Spleen (tissue), 11 donors: ENCODE measurements at regions not wholly inside any gene's neighbourhood (a gene's known extent, or its start where the extent isn't known, plus 50 kb on each side); places are given as distances from the start of the nearest gene placed in this dataset.

ENCODE experiments used
- DNase-seq: peaks from one replicate; pipeline ENCODE4 v3.0.0-alpha.2; 2020
- H3K27ac ChIP-seq, 8 donors: fragments of 200-600 bp; sonication (generic) in 7 of 8; 1 replicate in 4 of 8; 2 replicates in 4 of 8; pipeline versions ENCODE4 v1.5.0 to v1.8.0; 2016 to 2021; ENCODE audit warnings: inconsistent platforms in 4 of 8, mild to moderate bottlenecking in 4 of 8, moderate library complexity in 1 of 8
- H3K27me3 ChIP-seq, 7 donors: fragments of 200-600 bp; sonication (generic) in 6 of 7; replicated peaks in 1 of 7; 1 replicate in 4 of 7; 2 replicates in 3 of 7; pipeline versions ENCODE4 v1.5.0 to v1.8.0; 2016 to 2021; ENCODE audit warnings: inconsistent platforms in 3 of 7, mild to moderate bottlenecking in 1 of 7
- H3K36me3 ChIP-seq, 6 donors: fragments of 200-600 bp; sonication (generic) in 5 of 6; 1 replicate in 4 of 6; 2 replicates in 2 of 6; pipeline versions ENCODE4 v1.5.0 to v1.8.0; 2016 to 2021; ENCODE audit warnings: inconsistent platforms in 2 of 6
- H3K4me1 ChIP-seq, 6 donors: fragments of 200-600 bp; sonication (generic) in 5 of 6; 1 replicate in 3 of 6; 2 replicates in 3 of 6; pipeline versions ENCODE4 v1.5.0 to v1.8.0; 2016 to 2021; ENCODE audit warnings: inconsistent platforms in 3 of 6
- H3K4me3 ChIP-seq, 8 donors: fragments of 200-600 bp; sonication (generic) in 7 of 8; 1 replicate in 4 of 8; 2 replicates in 4 of 8; pipeline versions ENCODE4 v1.5.0 to v1.8.0; 2016 to 2021; ENCODE audit warnings: inconsistent platforms in 4 of 8, mild to moderate bottlenecking in 4 of 8, moderate library complexity in 2 of 8
- H3K9me3 ChIP-seq, 8 donors: fragments of 200-600 bp; sonication (generic) in 7 of 8; 1 replicate in 4 of 8; 2 replicates in 4 of 8; pipeline versions ENCODE4 v1.5.0 to v1.8.0; 2016 to 2021; ENCODE audit warnings: inconsistent platforms in 4 of 8
- POLR2A ChIP-seq, 3 donors: fragments of 450-650 bp; IDR thresholded peaks; one replicate each; pipeline ENCODE4 v1.5.1; 2017; ENCODE audit warnings: antibody characterized with exemption in 3 of 3, mild to moderate bottlenecking in 1 of 3
- POLR2AphosphoS5 ChIP-seq, 3 donors: sonication (generic); formaldehyde crosslinking; IDR thresholded peaks; one replicate each; pipeline ENCODE4 v1.5.1; 2017; ENCODE audit warnings: antibody characterized with exemption in 3 of 3
- WGBS, 5 donors: extraction: QIAGEN DNeasy Blood & Tissue Kit in 3 of 5; methylation state at CpG; one replicate each; pipeline versions ENCODE4 v1.1.5 to v1.1.7; 2013 to 2018; 5-methylcytosine and 5-hydroxymethylcytosine counted together
- intact Hi-C: fragments of 100-400 bp; cut with DNase I; formaldehyde crosslinking; loops from one replicate; pipeline ENCODE4 v1.15.0; 2023; ENCODE audit warnings: low total_unique reads
- TF ChIP-seq, protein P1 (sequence below), 11 experiments: fragments of 200-600 bp in 7 of 11; fragments of 450-650 bp in 4 of 11; sonication (generic) in 4 of 11; IDR thresholded peaks in 8 of 11; conservative IDR thresholded peaks in 3 of 11; 1 replicate in 7 of 11; 2 replicates in 4 of 11; pipeline versions ENCODE4 v1.4.0 to v1.8.0; 2016 to 2021; ENCODE audit warnings: antibody characterized with exemption in 11 of 11, inconsistent platforms in 4 of 11, mild to moderate bottlenecking in 1 of 11
- donor health status: healthy with polysubstance abuse.
- donor health status: DM: no; HTN: no; CAD: no; lungs with moderate emphysema.
- donor health status: DM: no; HTN: no; CAD: no.
- donor health status: Bipolar disorder and iron deficiency.
- donor health status: healthy.
- donor health status: DM: no; HTN: no; CAD: no.
- donor health status: DM: yes; HTN: yes; CAD: no.

DNA sequence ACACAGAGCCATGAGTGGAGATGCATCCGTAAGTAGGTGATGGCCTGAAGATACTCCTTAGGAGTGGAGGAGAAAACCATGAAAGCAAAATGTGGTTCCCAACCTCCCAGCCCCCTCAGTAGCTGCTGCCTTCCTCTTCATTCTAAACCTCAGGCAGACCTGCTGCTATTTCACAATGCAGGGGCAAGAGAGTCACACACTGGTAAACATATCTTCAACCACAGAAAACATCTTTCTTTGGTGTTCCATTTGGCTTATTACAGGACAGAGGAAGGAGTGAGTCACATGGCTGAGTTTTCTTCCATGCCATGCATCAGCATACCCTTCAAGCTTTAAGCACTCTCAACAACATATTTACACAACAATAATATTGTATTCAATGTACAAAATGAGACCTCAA is 342.1 kb downstream of the BMPER start:
- no peak overlapping the region for H3K27ac ChIP-seq
- no peak for DNase-seq
- no peaks in the 10 kb centered on the region for H3K27me3 ChIP-seq
- H3K4me1 ChIP-seq = no peaks in the 10 kb centered on the region
- no peak overlapping the region for H3K4me3 ChIP-seq
- intact Hi-C loops = no loop called here
- no peaks in the 10 kb centered on the region for H3K36me3 ChIP-seq
- H3K9me3 ChIP-seq = peaks cover 0 to 3% (median 0%) of the 10 kb centered on the region in 8 donors
- TF ChIP-seq POLR2A (IDR thresholded peaks at IDR 0.05) (no peak), POLR2AphosphoS5 (IDR thresholded peaks at IDR 0.05) (no peak)
- WGBS, 5 donors = 85 to 97% (median 94%) methylated on average over 1 of the region's 1 CpG

DNA sequence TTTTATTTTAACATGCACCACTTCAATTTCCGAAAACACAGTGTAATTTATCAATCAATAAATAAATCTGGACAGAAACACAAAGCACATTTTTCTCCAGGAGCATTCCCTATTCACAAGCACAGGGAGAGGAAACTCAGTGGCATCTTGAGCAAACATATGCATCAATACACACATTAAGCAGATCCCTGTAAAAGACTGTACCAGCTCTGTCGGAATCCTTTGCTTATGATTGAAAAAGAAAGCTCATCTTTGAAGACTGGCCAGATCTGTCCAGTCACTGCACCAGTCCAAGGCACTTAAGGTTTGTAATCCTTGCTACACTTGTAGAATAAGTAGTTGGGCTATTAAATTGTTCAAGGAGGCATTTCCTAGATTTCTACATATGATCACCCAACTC is 343.9 kb downstream of the BMPER start:
- DNase-seq = no peak

DNA sequence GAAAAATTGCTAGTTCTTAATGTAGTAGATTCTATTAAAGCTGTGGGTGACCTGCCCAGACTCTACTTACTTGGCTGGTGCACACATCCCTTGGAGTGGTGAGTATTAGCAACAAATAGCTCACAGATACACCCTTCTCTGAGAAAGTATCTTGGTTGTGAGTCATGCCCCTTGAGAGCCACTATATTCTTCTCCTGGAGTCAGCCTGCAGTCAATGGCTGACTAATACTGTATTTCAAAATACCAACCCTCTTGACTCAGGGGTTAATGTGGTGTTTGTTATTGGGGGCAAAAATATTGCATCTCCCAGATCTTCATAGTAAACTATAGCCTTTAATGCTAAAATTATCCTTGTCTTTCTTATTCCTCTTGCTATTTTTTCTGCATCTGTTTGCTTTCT is 354.9 kb downstream of the BMPER start:
- TF ChIP-seq POLR2AphosphoS5 (IDR thresholded peaks at IDR 0.05) = no peak
- TF ChIP-seq, protein P1, sequence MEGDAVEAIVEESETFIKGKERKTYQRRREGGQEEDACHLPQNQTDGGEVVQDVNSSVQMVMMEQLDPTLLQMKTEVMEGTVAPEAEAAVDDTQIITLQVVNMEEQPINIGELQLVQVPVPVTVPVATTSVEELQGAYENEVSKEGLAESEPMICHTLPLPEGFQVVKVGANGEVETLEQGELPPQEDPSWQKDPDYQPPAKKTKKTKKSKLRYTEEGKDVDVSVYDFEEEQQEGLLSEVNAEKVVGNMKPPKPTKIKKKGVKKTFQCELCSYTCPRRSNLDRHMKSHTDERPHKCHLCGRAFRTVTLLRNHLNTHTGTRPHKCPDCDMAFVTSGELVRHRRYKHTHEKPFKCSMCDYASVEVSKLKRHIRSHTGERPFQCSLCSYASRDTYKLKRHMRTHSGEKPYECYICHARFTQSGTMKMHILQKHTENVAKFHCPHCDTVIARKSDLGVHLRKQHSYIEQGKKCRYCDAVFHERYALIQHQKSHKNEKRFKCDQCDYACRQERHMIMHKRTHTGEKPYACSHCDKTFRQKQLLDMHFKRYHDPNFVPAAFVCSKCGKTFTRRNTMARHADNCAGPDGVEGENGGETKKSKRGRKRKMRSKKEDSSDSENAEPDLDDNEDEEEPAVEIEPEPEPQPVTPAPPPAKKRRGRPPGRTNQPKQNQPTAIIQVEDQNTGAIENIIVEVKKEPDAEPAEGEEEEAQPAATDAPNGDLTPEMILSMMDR (IDR thresholded peaks at IDR 0.05 in 8 of 11, conservative IDR thresholded peaks at IDR 0.05 in 3 of 11) = no peak
- no peak for TF ChIP-seq POLR2A (IDR thresholded peaks at IDR 0.05)
- Histone ChIP-seq H3K9me3 (peaks cover 0 to 20% (median 2%) of the 10 kb centered on the region in 8 donors), H3K27me3 (no peaks in the 10 kb centered on the region), H3K36me3 (no peaks in the 10 kb centered on the region), H3K4me3 (no peak overlapping the region), H3K27ac (no peak overlapping the region), H3K4me1 (no peaks in the 10 kb centered on the region)
- intact Hi-C loops = no loop called here
- DNase-seq = no peak

More for the DNA sequence above, 343.9 kb downstream of the BMPER start:
- no peak overlapping the region for H3K4me3 ChIP-seq
- H3K4me1 ChIP-seq = no peaks in the 10 kb centered on the region
- intact Hi-C loops = no loop called here
- H3K9me3 ChIP-seq = peaks cover 0 to 3% (median 0%) of the 10 kb centered on the region in 8 donors
- no peaks in the 10 kb centered on the region for H3K27me3 ChIP-seq
- 40 to 52% (median 49%) methylated on average over 2 of the region's 2 CpGs for WGBS, 5 donors
- TF ChIP-seq POLR2AphosphoS5 (IDR thresholded peaks at IDR 0.05) (no peak), POLR2A (IDR thresholded peaks at IDR 0.05) (no peak)
- TF ChIP-seq, protein P1 (IDR thresholded peaks at IDR 0.05 in 8 of 11, conservative IDR thresholded peaks at IDR 0.05 in 3 of 11) = no peak
- H3K27ac ChIP-seq = no peak overlapping the region
- H3K36me3 ChIP-seq = no peaks in the 10 kb centered on the region

DNA sequence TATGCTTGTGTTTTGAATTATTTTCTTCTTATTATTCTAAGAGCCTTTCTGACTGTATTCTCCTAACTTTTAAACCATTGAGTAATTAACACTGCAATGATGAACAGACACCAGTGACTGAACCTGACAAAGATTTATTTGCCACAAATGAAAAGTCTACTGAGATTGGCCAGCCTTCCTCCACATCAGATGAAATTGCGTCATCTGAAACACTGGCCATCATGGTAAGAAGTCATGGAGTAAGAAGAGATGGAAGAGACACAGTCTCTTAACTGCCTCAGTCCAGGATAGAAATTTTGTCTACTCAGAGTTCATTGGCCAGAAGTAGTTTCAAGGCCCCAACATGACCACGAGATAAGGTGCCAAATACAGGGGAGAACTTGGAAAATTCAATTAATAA is 357.8 kb downstream of the BMPER start:
- H3K27ac ChIP-seq = no peak overlapping the region
- no peaks in the 10 kb centered on the region for H3K36me3 ChIP-seq
- H3K4me1 ChIP-seq = no peaks in the 10 kb centered on the region
- no peaks in the 10 kb centered on the region for H3K27me3 ChIP-seq
- intact Hi-C loops = no loop called here
- peaks cover 0 to 22% (median 2%) of the 10 kb centered on the region in 8 donors for H3K9me3 ChIP-seq
- TF ChIP-seq POLR2AphosphoS5 (IDR thresholded peaks at IDR 0.05) (no peak), POLR2A (IDR thresholded peaks at IDR 0.05) (no peak)
- TF ChIP-seq, protein P1 (IDR thresholded peaks at IDR 0.05 in 8 of 11, conservative IDR thresholded peaks at IDR 0.05 in 3 of 11) = no peak
- no peak for DNase-seq
- 66 to 88% (median 80%) methylated on average over 2 of the region's 2 CpGs for WGBS, 5 donors
- H3K4me3 ChIP-seq = no peak overlapping the region

DNA sequence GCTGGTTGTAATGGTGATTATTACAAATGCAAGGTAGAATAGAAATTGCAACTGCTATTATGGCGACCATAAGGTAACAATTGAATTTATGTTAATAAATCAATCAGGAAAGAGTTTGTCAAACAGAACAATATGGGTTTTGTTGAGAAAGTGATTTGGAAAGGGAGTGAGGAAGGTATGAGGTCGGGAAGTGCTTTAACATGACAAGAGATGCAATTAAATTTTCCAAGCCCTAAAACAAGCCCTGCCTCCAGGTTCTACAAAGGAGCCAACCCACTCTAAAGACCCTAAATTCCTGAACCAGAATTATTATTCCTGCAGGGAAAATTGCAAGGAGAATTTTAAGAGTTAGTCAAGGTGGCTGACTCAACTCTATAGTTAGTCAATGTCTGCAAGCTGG is 363.7 kb downstream of the BMPER start:
- Histone ChIP-seq H3K36me3 (no peaks in the 10 kb centered on the region), H3K27me3 (no peaks in the 10 kb centered on the region), H3K9me3 (peaks cover 0 to 16% (median 1%) of the 10 kb centered on the region in 8 donors), H3K4me1 (no peaks in the 10 kb centered on the region), H3K27ac (no peak overlapping the region), H3K4me3 (no peak overlapping the region)
- 51 to 79% (median 58%) methylated on average over 2 of the region's 2 CpGs for WGBS, 5 donors
- no peak for DNase-seq
- intact Hi-C loops = no loop called here
- TF ChIP-seq POLR2AphosphoS5 (IDR thresholded peaks at IDR 0.05) (no peak), POLR2A (IDR thresholded peaks at IDR 0.05) (no peak)
- TF ChIP-seq, protein P1 (IDR thresholded peaks at IDR 0.05 in 8 of 11, conservative IDR thresholded peaks at IDR 0.05 in 3 of 11) = no peak
